HG03159 (cell line): ENCODE measurements at regions not wholly inside any gene's neighbourhood (a gene's known extent, or its start where the extent isn't known, plus 50 kb on each side); places are given as distances from the start of the nearest gene placed in this dataset.
"Not testable (repeated sequence)": the region's sequence is repeated elsewhere in the genome, so short reads cannot be mapped to it uniquely, and the experiment has no call there.

Experiments used
- ATAC-seq: cut with Tn5 transposase; IDR thresholded peaks from one replicate; pipeline ENCODE4 v1.9.1; 2021; ENCODE audit warnings: mild to moderate bottlenecking, moderate library complexity; ENCODE audit not compliant: unreplicated experiment

DNA sequence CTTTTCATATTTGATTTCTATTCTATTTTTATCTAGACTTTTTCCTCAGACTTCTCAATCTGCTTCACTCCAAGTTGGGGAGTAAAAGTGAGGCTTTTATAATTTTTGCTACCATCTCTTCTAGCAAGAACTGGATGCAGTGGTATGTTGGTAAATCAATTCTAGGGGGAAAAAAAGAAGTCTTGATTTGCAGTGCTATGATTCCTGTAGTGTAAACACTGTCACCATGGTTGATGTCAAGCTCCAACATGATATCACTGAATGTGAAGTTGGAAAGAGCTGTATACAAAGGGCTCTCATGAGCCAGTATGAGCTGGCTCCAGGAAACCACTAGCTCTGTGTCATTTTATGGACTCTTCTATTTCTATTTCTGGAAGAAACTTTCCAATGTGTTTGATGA, 439.2 kb downstream of the NTRK2 start:
- no peak for ATAC-seq

DNA sequence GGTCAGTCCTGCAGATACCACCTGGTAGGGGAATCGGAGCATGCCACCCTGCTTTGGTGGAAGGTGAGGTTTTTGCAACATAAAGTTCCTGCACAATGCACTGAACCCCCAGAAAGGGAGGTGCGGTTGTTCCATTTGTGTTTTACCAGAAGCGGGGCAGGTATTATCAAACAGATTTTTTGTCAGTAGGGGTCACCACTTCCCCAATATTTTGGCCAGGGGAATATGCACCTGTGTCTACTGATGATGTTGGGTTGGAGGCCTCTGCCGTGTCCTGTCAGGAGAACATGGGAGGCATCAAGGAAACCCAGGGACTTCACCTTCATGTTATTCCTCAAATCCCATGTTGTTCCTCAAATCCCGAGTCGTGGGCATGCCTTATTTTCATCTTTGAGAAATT, 438.7 kb downstream of the NTRK2 start:
- no peak for ATAC-seq

DNA sequence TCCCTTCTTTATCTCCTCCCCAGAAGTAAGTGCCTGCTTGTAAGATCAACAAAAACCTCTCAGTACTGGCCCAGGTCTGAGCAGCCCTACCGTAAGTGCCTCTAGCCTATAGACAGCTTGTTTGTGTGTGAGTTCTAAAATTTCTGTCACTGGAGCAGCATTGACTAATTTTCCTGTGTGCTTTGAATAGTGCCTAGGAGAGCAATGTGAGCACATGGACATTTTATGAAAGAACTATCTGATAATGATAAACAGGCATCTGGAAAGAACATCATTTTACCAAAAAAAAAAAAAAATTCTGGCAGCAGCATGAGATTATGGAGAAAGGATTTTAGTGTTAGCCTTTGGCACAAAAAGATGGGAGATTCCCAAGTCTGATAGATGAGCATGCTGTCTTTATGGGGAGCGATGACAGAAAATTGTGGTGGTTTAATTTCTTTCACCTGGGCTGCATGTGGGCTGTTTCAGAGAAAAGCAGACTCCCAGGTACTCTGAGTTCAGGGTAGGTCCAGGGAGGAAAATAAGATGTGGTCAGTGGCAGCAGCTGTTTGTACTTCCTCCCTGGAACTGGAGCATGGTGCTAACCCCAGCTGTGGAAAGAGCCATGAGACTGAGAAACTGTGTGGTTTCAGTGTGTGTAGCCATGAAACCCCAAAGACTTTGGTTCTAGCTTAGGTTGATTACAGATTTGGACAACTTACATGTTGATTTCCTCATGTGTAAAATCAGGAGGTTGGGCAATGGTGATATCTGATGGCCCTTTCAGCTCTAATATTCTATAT, 419.9 kb downstream of the NTRK2 start:
- no peak for ATAC-seq

DNA sequence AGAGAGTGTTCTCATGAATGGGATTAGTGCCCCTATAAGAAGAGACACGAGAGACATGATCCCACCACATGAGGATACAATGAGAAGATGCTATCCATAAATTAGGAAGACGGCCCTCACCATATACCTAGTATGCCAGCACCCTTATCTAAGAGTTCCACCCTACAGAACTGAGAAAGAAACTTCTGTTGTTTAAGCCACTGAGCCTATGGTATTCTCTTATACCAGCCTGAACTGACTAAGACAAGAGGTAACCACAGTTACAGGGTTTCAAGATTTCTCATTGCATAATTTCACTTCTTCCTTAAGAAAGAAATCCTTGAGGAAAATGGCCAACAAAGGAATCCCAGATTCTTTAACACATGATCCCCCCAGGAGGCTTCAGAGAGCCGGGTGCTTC, 412.4 kb downstream of the NTRK2 start:
- no peak for ATAC-seq

DNA sequence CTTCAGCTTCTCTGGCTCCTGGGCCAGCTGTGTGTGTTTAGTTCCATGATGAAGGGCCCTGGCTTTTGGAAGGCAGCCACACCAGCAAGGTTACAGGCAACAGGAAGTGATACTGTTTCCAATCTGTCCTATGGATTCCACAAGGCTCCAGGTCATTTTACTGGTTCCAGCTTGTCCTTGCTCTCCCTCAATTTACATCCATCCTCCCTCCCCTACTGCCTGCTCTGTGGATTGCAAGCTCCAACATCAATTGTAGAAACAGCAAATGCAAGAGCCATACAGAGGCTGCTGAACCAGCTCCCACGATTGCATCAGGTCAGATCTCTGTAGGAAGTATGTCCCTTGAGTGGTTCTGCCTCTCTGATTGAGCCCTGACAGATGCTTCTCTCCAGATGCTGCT, 409.8 kb downstream of the NTRK2 start:
- ATAC-seq, result no peak

DNA sequence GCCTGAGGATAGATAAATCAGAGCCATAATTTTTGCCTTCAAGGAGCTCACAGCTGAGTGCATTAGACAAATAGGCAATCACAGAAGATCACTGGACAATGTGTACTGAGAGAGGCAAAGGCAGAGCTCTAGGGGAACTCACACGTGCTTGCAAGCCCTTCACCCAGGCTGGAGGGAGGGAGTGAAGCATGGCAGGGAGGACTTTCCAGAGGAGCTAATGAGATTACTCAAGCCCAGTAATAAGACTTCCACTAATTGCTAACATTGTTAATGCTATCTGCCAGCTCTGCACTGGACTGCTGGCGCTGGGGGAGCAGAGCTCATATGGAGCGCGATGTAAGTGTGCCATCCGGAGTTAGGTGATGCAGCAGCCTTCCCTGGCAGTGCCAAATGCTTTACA, 408.4 kb downstream of the NTRK2 start:
- ATAC-seq, result no peak

DNA sequence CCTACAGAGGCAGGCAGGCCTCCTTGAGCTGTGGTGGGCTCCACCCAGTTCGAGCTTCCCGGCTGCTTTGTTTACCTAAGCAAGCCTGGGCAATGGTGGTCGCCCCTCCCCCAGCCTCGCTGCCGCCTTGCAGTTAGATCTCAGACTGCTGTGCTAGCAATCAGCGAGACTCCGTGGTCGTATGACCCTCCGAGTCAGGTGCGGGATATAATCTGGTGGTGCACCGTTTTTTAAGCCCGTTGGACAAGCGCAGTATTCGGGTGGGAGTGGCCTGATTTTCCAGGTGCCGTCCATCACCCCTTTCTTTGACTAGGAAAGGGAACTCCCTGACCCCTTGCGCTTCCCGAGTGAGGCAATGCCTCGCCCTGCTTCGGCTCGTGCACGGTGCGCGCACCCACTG, 407.6 kb downstream of the NTRK2 start:
- ATAC-seq, result not testable (repeated sequence)
